ENCODE measurements at regions not wholly inside any gene's neighbourhood (a gene's known extent, or its start where the extent isn't known, plus 50 kb on each side); places are given as distances from the start of the nearest gene placed in this dataset.

GRCh38 chr6:18674346-18674745 is 287.2 kb downstream of the RNF144B start:
- H3K9me3 ChIP-seq, result no peaks in the 10 kb centered on the region
- no peak for DNase-seq
- no peak overlapping the region for H3K4me3 ChIP-seq
- H3K27me3 ChIP-seq, result no peaks in the 10 kb centered on the region
- no peak overlapping the region for H3K27ac ChIP-seq
- no peaks in the 10 kb centered on the region for H3K36me3 ChIP-seq
- ATAC-seq (ENCODE audit: low FRiP score in 2 of 2), result no peak
- H3K4me1 ChIP-seq, result no peaks in the 10 kb centered on the region
- TF ChIP-seq POLR2A (IDR thresholded peaks at IDR 0.05) (no peak), POLR2AphosphoS5 (IDR thresholded peaks at IDR 0.05) (no peak), CTCF (IDR thresholded peaks at IDR 0.05) (no peak), EP300 (IDR thresholded peaks at IDR 0.05) (no peak)

- no peaks in the 10 kb centered on the region for H3K27me3 ChIP-seq
- no peak overlapping the region for H3K27ac ChIP-seq
- no peaks in the 10 kb centered on the region for H3K9me3 ChIP-seq
- ATAC-seq (ENCODE audit: low FRiP score in 2 of 2) (no peak), DNase-seq (no peak)
- H3K36me3 ChIP-seq, result no peaks in the 10 kb centered on the region
- 42 to 53% methylated on average over 2 of the region's 2 CpGs for WGBS, 2 donors
- no peak overlapping the region for H3K4me3 ChIP-seq
- H3K4me1 ChIP-seq, result no peaks in the 10 kb centered on the region
- no peak for TF ChIP-seq CTCF (IDR thresholded peaks at IDR 0.05)
- no peak for TF ChIP-seq POLR2A (IDR thresholded peaks at IDR 0.05)
- no peak for TF ChIP-seq POLR2AphosphoS5 (IDR thresholded peaks at IDR 0.05)
- TF ChIP-seq EP300 (IDR thresholded peaks at IDR 0.05), result no peak
Observed at GRCh38 chr6:18675881-18676280, 288.7 kb downstream of the RNF144B start.

GRCh38 chr6:18676548-18676947 is 289.4 kb downstream of the RNF144B start:
- TF ChIP-seq CTCF (IDR thresholded peaks at IDR 0.05) (no peak), POLR2A (IDR thresholded peaks at IDR 0.05) (no peak), POLR2AphosphoS5 (IDR thresholded peaks at IDR 0.05) (no peak), EP300 (IDR thresholded peaks at IDR 0.05) (no peak)
- ATAC-seq (ENCODE audit: low FRiP score in 2 of 2) (no peak), DNase-seq (no peak)
- Histone ChIP-seq H3K9me3 (no peaks in the 10 kb centered on the region), H3K4me1 (no peaks in the 10 kb centered on the region), H3K4me3 (no peak overlapping the region), H3K27me3 (no peaks in the 10 kb centered on the region), H3K27ac (no peak overlapping the region), H3K36me3 (no peaks in the 10 kb centered on the region)
- WGBS, 2 donors, result 77 to 84% methylated on average over 7 of the region's 7 CpGs

- ATAC-seq (ENCODE audit: low FRiP score in 2 of 2), result no peak
- no peaks in the 10 kb centered on the region for H3K27me3 ChIP-seq
- no peaks in the 10 kb centered on the region for H3K36me3 ChIP-seq
- H3K4me1 ChIP-seq, result no peaks in the 10 kb centered on the region
- H3K4me3 ChIP-seq, result no peak overlapping the region
- no peak overlapping the region for H3K27ac ChIP-seq
- H3K9me3 ChIP-seq, result no peaks in the 10 kb centered on the region
- TF ChIP-seq CTCF (IDR thresholded peaks at IDR 0.05) (no peak), EP300 (IDR thresholded peaks at IDR 0.05) (no peak), POLR2A (IDR thresholded peaks at IDR 0.05) (no peak), POLR2AphosphoS5 (IDR thresholded peaks at IDR 0.05) (no peak)
- no peak for DNase-seq
Observed at GRCh38 chr6:18680842-18681241, 293.7 kb downstream of the RNF144B start.

- H3K27ac ChIP-seq, result no peak overlapping the region
- H3K36me3 ChIP-seq, result no peaks in the 10 kb centered on the region
- TF ChIP-seq EP300 (IDR thresholded peaks at IDR 0.05) (no peak), POLR2AphosphoS5 (IDR thresholded peaks at IDR 0.05) (no peak), POLR2A (IDR thresholded peaks at IDR 0.05) (no peak), CTCF (IDR thresholded peaks at IDR 0.05) (no peak)
- no peaks in the 10 kb centered on the region for H3K9me3 ChIP-seq
- no peaks in the 10 kb centered on the region for H3K27me3 ChIP-seq
- no peak for DNase-seq
- WGBS, 2 donors, result 67 to 71% methylated on average over 5 of the region's 5 CpGs
- ATAC-seq (ENCODE audit: low FRiP score in 2 of 2), result no peak
- no peak overlapping the region for H3K4me3 ChIP-seq
- H3K4me1 ChIP-seq, result no peaks in the 10 kb centered on the region
Observed at GRCh38 chr6:18681832-18682503, 294.8 kb downstream of the RNF144B start.

Data from upper lobe of left lung (tissue), 6 donors.